Hematopoietic multipotent progenitor cell treated with erythropoietin and hydrocortisone succinate and interleukin-3 and kit ligand, for 6 days (in vitro differentiated cells): ENCODE measurements at regions not wholly inside any gene's neighbourhood (a gene's known extent, or its start where the extent isn't known, plus 50 kb on each side); places are given as distances from the start of the nearest gene placed in this dataset.

ENCODE experiments used
- DNase-seq: peaks from one replicate; pipeline ENCODE4 v3.0.0-alpha.2; 2015

DNA sequence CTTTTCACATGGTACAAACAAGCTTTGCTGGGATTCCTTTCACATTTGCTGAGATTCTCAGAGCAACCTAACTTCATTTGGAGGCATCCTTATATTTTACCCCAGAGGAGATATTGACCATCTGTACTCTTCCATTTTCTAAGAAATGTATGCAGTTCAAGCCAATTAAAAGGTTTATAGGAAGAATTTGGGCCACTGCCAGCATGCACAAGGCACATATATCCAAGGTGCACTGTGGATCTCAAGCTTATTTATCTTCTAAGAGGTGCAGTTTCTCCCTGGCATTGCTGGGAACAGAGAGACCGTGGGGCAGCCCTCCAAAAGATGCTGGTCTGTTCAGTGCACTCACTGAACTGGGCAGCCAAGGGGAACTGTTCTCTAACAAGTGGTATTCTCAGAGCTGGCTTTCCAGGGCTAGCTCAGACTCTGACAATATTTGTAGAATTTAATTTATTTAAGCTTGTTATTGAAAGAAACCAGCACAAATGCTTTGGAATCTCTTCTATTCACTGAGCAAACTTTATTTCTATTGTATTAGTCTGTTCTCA lies 213.3 kb downstream of the TENT4A start:
- no peak for DNase-seq

DNA sequence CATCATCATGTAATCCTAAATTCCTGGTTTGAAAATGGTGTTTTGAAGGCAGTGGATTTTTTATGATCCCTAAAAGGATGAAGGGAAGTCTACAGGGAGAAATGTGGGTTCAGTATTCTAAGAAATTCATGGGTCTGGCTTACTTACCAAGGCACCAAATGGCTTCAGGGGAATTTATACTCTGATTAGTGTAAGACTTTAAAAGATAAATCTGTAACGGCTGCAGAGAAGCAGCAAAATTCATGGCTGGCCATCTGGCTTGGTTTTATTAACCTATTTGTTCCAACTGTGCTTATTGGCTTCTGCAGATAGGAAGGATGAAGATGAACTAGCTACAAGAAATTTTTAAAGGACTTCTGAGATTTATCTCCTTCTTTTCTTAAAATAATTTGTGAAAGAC lies 222.8 kb downstream of the TENT4A start:
- no peak for DNase-seq

DNA sequence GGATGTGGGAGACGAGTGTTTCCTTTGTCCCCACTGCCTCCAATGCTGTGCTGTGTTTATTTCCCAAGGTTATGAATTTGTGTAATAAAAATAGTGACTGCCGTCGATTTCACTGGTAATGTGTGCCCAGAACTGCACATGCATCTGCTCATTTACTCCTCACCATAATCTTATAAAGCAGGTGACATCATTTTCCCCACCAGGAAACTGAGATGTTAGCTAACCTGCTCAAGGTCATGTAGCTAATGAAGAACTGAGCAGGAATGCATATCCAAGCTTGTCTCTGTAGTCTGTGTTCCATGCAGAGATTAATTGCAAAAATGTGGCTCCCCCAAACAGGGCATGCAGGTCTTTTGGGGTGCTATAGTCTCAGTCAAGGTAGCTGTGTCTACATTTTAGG lies 224.4 kb downstream of the TENT4A start:
- no peak for DNase-seq

DNA sequence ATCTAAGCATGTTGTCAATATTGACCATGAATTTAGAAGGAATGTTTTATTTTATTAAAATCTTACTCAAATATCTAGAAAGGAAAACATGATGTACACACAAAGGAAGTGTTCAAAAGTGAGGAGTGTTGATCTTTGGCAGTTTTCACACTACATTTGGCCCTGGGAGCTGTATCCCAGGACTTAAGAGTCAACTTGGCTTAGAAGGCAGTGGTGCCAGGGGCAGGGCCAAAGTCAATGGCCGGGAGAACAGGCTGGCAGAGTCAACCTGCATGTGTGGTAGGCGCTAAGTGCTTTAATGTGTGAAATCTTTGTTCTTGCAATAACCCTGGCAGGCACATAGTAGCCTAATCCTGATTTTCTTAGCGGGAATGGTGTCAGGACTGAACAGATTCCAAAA lies 228.4 kb downstream of the TENT4A start:
- no peak for DNase-seq

DNA sequence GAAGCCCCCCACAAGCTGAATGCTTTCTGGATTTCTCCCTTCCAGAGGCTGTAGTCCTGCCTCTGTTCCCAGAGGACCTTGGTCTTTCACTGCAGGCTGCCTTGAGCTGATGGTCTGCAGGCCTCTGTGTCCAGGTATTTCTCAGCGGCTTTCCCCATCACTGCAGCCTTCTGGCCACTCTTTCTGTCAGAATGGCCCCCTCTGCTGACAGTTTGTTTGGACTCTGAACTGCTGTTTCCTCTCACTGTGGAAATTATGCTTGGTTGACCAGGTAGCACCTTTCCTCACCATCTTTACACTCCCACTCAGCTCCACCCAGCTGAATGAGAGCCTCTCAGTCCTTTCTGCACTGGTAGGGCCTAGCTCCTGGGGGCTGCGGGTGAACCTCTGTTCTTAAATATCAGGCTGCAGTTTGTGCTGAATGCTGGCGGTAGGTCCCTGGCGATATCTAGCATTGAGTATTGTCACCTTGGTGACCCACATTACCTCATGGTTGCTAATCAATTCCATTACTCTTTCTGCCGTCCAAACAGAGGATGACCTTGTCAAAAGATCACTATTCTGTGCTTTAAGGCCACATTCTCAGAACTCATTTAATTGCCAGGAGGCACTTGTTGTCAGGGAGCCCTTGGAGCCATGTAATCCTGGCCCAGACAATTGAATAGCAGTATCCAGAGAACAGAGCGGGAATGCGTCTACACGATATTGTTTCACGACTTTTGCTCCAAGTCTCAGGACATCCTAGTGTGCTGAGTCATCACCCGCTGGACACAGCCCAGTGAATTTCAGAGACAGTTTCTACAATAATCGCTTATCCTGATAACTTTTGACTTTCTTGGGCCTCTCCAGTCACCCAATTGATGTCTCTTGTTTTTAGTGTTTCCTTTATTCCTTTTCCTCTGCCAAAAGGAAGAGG lies 230.2 kb downstream of the TENT4A start:
- no peak for DNase-seq

DNA sequence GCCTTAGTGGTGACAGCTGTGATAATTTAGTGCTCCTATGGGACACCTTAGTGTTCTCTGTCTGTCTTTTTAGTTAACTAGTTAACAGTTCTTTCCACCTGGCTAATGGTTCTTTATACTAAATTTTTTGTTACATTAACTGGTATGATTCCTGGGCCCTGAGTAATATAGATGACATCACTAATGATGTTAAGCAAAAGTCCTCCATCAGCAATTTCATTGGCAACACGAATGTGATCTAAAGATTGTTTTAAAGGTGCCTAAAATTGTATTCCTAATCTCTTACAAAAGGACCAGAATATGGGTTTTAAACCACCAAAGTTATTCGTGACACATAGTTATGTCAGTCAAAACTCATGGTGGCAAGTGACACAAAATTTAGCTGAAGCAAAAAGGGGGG lies 235.3 kb downstream of the TENT4A start:
- no peak for DNase-seq

DNA sequence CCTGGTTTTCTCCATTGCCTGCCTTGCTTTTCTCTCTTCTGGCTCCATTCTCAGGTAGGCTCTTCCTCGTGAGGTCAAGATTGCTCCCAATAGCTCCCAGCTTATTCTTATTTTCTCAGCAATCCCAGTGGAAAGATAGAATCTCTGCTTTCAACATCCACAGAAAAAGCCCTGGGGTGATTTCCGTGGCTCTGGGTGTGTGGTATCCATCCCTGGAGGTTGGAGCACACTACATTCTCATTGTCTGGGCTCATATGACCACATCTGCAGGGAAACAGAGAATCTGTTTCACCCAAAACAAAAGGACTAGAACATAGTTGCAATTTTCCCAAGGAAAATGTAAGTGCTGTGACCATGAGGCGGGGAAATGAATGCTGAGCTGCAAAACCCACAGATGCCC lies 236.0 kb downstream of the TENT4A start:
- no peak for DNase-seq

DNA sequence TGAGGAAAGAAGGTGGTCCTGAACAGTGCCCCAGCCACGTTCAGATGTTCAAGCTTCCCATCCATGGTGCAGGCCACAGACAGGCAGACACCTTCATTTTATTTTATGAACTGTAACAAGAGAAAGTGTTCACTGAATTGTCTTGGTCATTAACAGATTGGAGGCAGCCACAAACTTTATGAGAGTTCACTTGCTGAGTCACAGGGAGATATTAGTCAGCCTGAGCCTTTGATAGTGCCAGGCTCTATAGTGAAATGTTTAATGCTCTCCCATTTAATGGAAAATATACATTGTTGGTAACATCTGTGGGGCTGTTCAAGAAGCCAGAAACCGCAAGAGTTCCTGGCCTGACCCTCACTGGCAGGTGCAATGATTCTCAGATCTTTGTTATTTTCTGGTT lies 237.0 kb downstream of the TENT4A start:
- no peak for DNase-seq

DNA sequence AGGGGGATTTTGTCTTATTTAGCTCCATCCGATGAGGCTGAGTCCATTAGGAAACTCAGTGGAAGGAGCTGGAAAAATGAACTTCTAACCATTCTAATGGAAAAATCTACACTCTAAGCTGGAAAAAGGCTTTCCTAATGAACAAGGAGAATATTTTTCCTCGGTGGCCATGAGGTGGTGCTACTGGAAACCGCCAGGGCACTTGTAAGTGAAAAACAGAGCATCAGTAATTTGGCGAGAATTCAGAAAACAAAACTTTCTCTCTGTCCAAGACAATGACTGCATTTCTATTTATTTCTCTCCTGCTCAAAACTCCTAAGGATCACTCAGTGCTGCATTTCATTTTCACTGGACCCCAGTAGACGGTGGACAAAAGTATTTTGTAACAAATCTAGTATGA lies 237.6 kb downstream of the TENT4A start:
- DNase-seq = no peak

DNA sequence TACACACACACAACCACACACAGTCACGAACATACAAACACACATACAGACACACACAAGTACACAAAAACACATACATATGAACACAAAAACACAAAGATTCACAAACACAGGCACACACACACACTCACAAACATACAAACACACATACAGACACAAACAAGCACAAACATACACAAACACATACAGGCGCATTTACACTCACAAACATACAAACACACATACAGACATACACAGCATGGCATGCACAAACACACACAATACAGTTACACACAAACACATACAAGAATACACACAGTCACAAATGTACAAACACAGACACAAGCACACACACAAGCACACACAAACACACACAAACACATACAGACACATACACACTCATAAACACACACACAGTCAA lies 247.9 kb downstream of the TENT4A start:
- DNase-seq = no peak

DNA sequence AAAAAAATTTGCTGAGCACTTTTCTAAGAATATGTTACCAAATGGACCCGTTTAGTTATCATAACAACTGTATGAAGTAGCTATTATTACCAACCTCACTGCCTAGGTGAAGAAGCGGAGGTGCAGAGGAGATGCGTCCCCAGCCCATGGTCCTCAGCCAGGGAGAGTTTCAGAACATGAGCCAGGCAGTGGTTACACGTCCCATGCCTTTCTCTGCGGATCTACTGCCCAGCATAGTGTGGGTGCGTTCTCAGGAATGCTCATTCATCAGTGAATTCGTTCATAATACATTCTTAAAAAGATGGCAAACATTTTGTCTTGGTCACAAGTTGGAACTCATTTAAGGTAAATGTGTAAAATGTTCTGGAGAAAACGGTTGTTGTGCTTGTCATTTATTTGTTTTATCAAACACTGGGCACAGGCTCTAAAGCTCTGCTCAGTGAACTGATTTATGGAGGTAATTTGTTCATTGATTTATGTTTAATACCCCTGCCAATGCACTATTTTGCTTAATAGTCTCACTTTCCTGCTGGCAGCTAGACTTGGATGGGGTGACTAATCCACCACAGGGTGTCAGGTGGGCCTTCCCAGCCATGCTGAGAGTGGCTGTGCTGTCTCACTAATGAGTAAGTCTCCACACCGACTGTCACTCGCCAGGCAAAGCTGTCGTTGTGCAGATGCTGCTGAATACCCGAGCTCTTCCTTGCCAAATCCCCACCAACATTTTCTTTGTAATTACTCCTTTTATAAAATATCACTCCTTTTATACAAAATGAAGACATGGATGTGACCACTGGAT lies 248.8 kb downstream of the TENT4A start:
- no peak for DNase-seq

DNA sequence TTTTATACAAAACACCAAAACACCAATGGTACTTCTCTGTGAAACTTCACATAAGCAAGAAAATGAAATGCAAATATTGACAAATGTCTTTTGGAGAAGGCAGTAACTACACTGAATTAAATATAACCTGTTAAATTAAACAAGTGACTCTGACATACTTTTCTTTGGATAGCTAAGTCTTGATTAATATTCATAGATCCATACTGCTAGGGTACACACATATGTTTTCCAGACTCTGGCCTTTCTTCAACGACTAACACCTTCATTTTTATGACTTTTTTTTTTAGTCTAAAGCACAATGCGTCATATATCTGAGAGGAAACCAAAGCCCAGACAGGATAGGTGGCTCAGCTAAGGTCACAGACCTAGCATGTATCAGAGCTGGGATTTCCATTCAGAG lies 263.7 kb downstream of the TENT4A start:
- no peak for DNase-seq

DNA sequence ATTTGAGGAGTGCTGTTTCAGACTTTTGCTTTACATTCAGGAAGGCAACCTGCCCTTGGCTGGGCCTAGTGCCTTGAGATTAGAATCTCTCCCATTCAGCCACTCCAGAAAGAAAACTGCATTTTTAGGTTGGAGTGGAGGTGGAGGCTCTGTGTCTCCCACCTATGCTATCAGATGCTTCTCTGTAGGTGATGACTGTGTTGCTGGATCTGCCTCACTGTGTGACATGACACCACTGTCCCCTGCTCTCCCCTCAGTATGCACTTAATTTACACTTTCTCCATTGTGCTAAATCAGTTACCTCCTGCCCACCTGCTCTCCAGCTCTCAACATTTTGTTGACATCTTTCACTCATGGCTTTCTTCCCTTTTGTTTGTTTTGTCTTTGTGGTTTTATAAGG lies 265.8 kb downstream of the TENT4A start:
- DNase-seq = no peak

DNA sequence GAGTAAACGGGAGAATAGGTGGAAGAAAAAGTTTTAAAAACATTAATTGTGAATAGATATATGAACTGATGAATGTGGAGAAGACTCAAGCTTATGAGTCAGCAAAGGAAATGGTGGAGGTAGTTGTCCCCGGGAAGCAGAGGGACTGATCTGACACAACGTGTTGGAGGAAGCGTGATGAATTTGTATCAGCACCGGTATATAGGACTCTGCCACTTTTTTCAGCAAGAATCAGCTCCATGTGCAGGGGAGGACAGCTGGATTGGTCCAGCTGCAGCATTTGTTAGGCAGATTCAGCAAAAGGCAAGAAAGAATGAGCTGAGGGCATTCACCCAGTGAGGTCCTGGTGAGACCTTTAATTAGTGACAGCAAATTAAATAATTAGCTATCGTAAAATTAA lies 276.0 kb downstream of the TENT4A start:
- DNase-seq = no peak

DNA sequence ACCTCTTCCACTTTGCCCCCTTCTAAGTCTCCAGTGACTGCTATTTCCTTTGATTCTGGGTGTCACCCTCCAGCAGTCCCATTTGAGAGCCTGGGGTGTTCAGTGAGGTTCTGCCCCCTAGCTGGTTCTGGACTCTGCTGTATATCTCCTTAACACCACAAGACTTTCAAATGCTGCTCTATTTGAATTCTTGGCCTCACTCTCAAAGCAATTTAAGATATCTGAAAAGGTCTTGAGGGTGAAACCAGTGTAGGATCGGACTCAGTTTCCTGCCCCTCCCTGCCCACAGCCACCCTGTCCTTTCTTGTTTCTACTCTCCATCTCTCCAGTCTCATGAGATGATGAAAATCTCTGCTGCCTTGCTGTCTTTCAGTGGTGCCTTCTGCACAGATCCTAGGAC lies 280.9 kb downstream of the TENT4A start:
- DNase-seq = no peak

DNA sequence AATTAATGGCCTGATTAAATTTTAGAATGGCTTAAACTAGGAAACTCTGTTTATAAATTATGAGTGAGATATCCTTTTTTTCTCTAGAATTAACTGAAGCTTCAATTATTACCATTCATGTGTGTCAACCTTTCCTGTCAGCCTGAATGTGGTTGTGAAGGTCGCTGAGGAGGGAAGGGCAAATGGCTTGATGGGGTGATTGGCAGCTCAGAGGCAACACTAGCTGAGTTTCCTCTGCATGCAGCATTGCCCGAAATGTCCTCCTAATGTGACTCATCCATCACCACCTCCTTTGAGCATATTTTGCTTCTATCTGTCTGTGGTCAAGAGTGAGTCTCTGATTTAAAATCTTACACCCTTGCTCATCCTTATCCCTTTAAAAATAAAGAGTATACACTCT lies 281.9 kb downstream of the TENT4A start:
- DNase-seq = no peak

DNA sequence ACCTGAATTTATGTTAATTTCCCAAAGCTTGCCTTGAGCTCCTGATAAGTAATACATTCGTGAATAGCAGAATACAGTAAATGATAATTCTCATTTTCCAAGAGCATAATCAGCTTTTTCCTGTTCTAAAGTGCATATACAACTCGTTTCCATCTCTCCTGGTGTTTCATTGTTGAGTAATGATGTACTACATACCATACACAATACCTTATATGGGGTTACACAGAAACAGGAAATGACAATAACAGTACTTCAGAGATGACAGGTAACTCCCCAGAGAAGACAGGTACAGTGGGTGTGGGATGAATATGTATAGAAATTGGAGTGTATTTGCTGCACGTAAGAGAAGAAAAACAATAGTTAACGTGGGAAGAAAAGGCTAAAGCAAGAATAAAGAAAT lies 287.1 kb downstream of the TENT4A start:
- no peak for DNase-seq

DNA sequence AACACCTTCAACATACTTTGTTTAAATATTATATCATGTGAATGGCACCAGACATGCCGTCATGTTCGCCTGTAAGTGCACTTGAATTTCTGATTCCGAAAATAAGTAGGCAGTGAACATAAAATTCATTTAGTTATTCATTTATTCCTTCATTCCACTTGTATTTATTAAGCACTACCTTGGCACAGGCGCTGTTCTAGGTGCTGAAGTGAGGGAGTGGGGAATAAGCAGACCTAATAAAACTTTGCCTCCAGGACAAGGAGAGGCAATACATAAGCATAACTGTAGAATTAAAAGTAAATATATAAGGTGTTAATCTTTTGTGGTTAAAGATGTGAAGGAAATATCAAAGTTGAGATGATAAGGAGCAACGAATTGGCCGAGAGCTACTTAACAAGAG lies 297.4 kb downstream of the TENT4A start:
- peak; percentile 1 for DNase-seq

DNA sequence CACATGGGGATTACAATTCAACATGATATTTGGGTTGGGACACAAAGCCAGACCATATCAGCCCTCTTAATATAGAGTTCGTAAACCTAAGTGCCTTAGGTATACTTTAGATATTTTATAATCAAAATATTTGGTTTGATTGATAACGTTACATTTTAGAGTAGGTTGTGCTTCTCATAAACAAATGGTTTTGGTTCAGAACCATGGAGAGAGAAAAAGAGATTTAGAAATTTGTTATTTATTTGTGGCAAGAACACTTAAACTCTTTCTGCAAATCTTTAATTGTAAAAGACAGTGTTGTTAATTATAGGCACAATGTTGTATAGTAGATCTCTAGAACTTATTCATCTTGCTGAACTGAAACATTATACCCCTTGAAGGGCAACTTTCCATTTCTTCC lies 298.8 kb downstream of the TENT4A start:
- no peak for DNase-seq

DNA sequence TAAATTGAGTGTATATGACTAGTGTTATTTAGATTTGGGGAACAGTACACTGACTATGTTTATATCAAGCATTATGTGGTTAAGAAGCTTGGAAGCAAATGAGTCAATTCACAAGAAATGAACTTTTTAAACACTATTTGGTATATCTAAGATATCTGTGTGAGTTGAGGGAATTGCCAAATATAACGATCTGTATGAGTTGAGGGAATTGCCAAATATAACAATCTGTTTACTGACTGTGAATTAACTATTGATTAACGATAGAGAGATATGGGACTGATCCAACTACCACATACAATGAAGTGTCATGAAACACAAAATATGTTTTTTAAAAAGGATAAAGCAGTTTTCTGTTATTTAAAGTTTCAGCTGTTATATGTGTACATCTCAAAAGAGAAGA lies 301.4 kb downstream of the TENT4A start:
- DNase-seq = no peak

DNA sequence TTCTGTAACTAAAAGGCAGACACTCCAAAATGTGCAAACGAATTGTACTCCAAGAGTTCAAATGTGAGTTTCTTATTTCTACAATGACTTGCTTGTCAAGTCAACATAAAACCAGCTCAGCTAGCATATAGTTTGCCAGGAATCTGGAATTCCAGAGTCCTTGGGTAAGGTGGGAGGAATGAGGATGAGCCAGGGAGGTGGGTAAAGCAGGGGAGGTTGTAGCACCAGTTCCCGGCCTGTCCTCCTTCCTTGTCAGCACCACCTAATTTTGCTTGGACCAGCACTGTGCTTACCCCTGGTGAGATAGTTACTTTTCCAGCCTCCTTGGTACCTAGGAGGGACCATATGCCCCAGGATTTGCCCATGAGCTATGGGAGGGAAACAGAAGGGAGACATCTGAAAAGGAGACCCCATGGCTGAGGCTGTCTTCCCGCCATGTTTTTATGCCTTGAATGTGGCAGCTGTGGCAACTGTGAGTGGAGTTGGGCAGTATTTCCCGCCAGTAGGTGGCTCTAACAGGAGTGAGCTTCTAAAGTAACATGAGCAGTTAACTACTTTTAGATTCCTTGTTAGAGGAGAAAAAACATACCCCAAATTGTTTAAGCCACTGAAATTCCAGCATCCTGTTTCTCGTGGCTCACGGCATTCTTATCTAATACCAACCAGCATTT lies 302.5 kb downstream of the TENT4A start:
- DNase-seq = peak; percentile 1

DNA sequence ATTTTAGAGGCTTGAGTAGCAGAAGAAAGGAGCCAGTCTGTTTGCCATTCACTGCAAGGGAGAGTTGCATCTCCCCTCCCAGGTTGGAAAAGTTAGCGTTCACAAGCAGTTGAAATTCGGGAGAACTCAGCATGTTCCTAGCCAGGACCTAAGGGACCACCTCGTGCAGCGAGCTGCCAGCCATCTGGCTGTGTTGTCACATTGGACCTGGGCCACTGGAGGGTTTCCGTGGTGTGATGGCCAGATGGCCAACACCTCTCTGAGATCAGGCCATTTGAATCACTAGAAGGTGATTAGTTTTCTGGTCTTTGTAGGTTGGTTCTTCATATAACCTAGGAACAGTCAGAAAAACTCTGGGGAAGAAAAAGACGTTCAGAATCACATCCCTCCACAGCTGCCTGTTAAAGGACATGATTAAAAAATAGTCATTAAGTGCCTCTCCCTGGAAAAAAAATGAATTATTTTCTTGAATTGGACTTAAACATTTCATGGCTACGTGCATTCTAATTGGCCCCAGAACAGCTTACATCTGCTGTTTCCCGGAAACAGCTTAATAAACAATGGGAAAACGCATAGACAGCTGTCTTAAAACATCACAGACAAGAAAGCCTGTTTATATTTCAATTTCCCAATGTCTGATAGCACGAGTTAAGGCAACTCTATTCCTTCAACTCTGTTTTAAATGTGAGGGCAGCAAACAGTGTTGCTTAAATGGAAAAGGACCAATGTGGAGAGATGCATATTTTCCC lies 303.9 kb downstream of the TENT4A start:
- no peak for DNase-seq

DNA sequence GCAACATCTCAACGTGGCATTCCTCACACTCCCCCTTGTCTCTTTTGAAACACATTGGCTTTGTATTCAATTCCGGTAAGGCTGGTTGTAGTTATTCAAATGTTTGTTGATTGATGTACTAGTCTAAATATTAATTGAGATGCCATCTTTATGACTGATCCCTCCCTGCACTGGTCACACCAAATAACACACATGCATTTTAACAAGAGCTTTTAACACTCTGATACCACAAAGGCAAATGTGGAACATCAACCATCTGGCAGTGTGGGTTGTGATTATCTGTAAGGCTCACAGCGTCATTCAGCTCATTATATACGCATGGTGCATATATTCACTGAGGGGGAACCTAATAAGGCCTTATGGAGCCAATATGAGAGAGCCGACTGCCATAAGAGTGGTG lies 305.0 kb downstream of the TENT4A start:
- DNase-seq = no peak
